Gastroesophageal sphincter (tissue), 4 donors: ENCODE measurements at regions not wholly inside any gene's neighbourhood (a gene's known extent, or its start where the extent isn't known, plus 50 kb on each side); places are given as distances from the start of the nearest gene placed in this dataset.

ENCODE experiments used
- ATAC-seq: fragments of 150-250 bp; one replicate; pipeline ENCODE4 v1.9.1; 2016; ENCODE audit warnings: mild to moderate bottlenecking, moderate library complexity
- H3K27ac ChIP-seq, 4 donors: fragments of 200-600 bp; sonication (generic) in 3 of 4; 1 replicate in 3 of 4; 2 replicates in 1 of 4; pipeline ENCODE4 v1.5.1; 2016 to 2019
- H3K27me3 ChIP-seq: fragments of 200-600 bp; sonication (generic); one replicate; pipeline ENCODE4 v1.5.1; 2019
- H3K36me3 ChIP-seq, 2 donors: fragments of 200-600 bp; sonication (generic); one replicate each; pipeline ENCODE4 v1.5.1; 2019; ENCODE audit warnings: control low read depth in 1 of 2
- H3K4me1 ChIP-seq, 3 donors: fragments of 200-600 bp; sonication (generic); 1 replicate in 2 of 3; 2 replicates in 1 of 3; pipeline ENCODE4 v1.5.1; 2016 to 2019; ENCODE audit warnings: control low read depth in 2 of 3
- H3K4me3 ChIP-seq, 2 donors: fragments of 200-600 bp; sonication (generic); one replicate each; pipeline ENCODE4 v1.5.1; 2019; ENCODE audit warnings: mild to moderate bottlenecking in 1 of 2, moderate library complexity in 1 of 2
- H3K9me3 ChIP-seq, 3 donors: fragments of 200-600 bp; sonication (generic); one replicate each; pipeline ENCODE4 v1.5.1; 2017 to 2019; ENCODE audit warnings: control low read depth in 2 of 3
- CTCF ChIP-seq, 4 experiments: fragments of 200-600 bp in 2 of 4; fragments of 450-650 bp in 2 of 4; sonication (generic) in 1 of 4; IDR thresholded peaks; one replicate each; pipeline ENCODE4 v1.5.1; 2017 to 2019; ENCODE audit warnings: antibody characterized with exemption in 4 of 4, mild to moderate bottlenecking in 2 of 4, moderate library complexity in 2 of 4
- EP300 ChIP-seq: sonication (generic); formaldehyde crosslinking; IDR thresholded peaks from one replicate; pipeline ENCODE4 v1.6.1; 2017; ENCODE audit warnings: antibody characterized with exemption, mild to moderate bottlenecking
- POLR2A ChIP-seq, 2 donors: fragments of 450-650 bp; IDR thresholded peaks; one replicate each; pipeline ENCODE4 v1.6.1; 2017; ENCODE audit warnings: antibody characterized with exemption in 2 of 2, mild to moderate bottlenecking in 2 of 2, moderate library complexity in 1 of 2
- POLR2AphosphoS5 ChIP-seq: sonication (generic); formaldehyde crosslinking; IDR thresholded peaks from one replicate; pipeline ENCODE4 v1.6.1; 2017; ENCODE audit warnings: antibody characterized with exemption
- WGBS, 2 donors: methylation state at CpG; one replicate each; pipeline ENCODE4 v1.1.5; 2018; ENCODE audit warnings: low coverage in 1 of 2; 5-methylcytosine and 5-hydroxymethylcytosine counted together

GRCh38 chr15:62428259-62428658, 263.2 kb upstream of the C2CD4B start:
- TF ChIP-seq EP300 (no peak), POLR2AphosphoS5 (no peak), CTCF (IDR thresholded peaks at IDR 0.05) (no peak), POLR2A (IDR thresholded peaks at IDR 0.05) (no peak)
- no peak for ATAC-seq
- no peak overlapping the region for H3K27ac ChIP-seq
- H3K9me3 ChIP-seq: no peaks in the 10 kb centered on the region
- no peaks in the 10 kb centered on the region for H3K27me3 ChIP-seq
- H3K4me1 ChIP-seq: peaks cover 0 to 28% (median 0%) of the 10 kb centered on the region in 3 donors
- H3K36me3 ChIP-seq: no peaks in the 10 kb centered on the region
- no peak overlapping the region for H3K4me3 ChIP-seq
- WGBS, 2 donors: 95 to 98% methylated on average over 6 to 8 of the region's 8 CpGs

GRCh38 chr15:62428851-62429598, 263.9 kb upstream of the C2CD4B start:
- 77 to 98% methylated on average over 5 to 8 of the region's 14 CpGs for WGBS, 2 donors
- Histone ChIP-seq H3K4me1 (peaks cover 0 to 28% (median 0%) of the 10 kb centered on the region in 3 donors), H3K27me3 (no peaks in the 10 kb centered on the region), H3K9me3 (no peaks in the 10 kb centered on the region), H3K4me3 (no peak overlapping the region), H3K36me3 (no peaks in the 10 kb centered on the region), H3K27ac (no peak overlapping the region)
- TF ChIP-seq POLR2AphosphoS5 (no peak), EP300 (no peak), POLR2A (IDR thresholded peaks at IDR 0.05) (no peak), CTCF (IDR thresholded peaks at IDR 0.05) (no peak)
- ATAC-seq: no peak

- ATAC-seq: no peak
- H3K36me3 ChIP-seq: no peaks in the 10 kb centered on the region
- 50 to 62% methylated on average over 2 of the region's 2 CpGs for WGBS, 2 donors
These were observed 265.0 kb upstream of the C2CD4B start for GRCh38 chr15:62430056-62430455.

GRCh38 chr15:62430552-62430951, 265.5 kb upstream of the C2CD4B start:
- Histone ChIP-seq H3K4me3 (no peak overlapping the region), H3K4me1 (peaks cover 0 to 28% (median 0%) of the 10 kb centered on the region in 3 donors), H3K27me3 (no peaks in the 10 kb centered on the region), H3K27ac (peak overlapping the region in 1 of 4 donors; percentile 9), H3K9me3 (no peaks in the 10 kb centered on the region), H3K36me3 (no peaks in the 10 kb centered on the region)
- no peak for TF ChIP-seq EP300
- TF ChIP-seq POLR2A (IDR thresholded peaks at IDR 0.05): no peak
- no peak for TF ChIP-seq POLR2AphosphoS5
- no peak for TF ChIP-seq CTCF (IDR thresholded peaks at IDR 0.05)
- no peak for ATAC-seq
- WGBS, 2 donors: 81 to 88% methylated on average over 3 to 4 of the region's 4 CpGs

More at GRCh38 chr15:62430056-62430455, 265.0 kb upstream of the C2CD4B start:
- no peak overlapping the region for H3K4me3 ChIP-seq
- H3K27ac ChIP-seq: no peak overlapping the region
- peaks cover 0 to 28% (median 0%) of the 10 kb centered on the region in 3 donors for H3K4me1 ChIP-seq
- H3K27me3 ChIP-seq: no peaks in the 10 kb centered on the region
- TF ChIP-seq POLR2AphosphoS5 (no peak), POLR2A (IDR thresholded peaks at IDR 0.05) (no peak), EP300 (no peak), CTCF (IDR thresholded peaks at IDR 0.05) (no peak)
- H3K9me3 ChIP-seq: no peaks in the 10 kb centered on the region
